ENCODE measurements at regions not wholly inside any gene's neighbourhood (a gene's known extent, or its start where the extent isn't known, plus 50 kb on each side); places are given as distances from the start of the nearest gene placed in this dataset.

- no peak for DNase-seq (ENCODE audit: low read depth)
These were observed 55.5 kb downstream of the DRD1 start for GRCh38 chr5:175388531-175388930.

GRCh38 chr5:175387144-175387543, 56.8 kb downstream of the DRD1 start:
- no peak for DNase-seq (ENCODE audit: low read depth)

- DNase-seq (ENCODE audit: low read depth): no peak
These were observed 57.5 kb downstream of the DRD1 start for GRCh38 chr5:175386526-175386925.

- DNase-seq (ENCODE audit: low read depth): no peak
These were observed 58.2 kb downstream of the DRD1 start for GRCh38 chr5:175385691-175386362.

- no peak for DNase-seq (ENCODE audit: low read depth)
These were observed 59.0 kb downstream of the DRD1 start for GRCh38 chr5:175384724-175385552.

GRCh38 chr5:175383350-175383749, 60.6 kb downstream of the DRD1 start:
- no peak for DNase-seq (ENCODE audit: low read depth)

GRCh38 chr5:175382171-175382570, 61.8 kb downstream of the DRD1 start:
- DNase-seq (ENCODE audit: low read depth): no peak

GRCh38 chr5:175381130-175381529, 62.9 kb downstream of the DRD1 start:
- no peak for DNase-seq (ENCODE audit: low read depth)

GRCh38 chr5:175380701-175381100, 63.3 kb downstream of the DRD1 start:
- DNase-seq (ENCODE audit: low read depth): no peak

- no peak for DNase-seq (ENCODE audit: low read depth)
These were observed 64.1 kb downstream of the DRD1 start for GRCh38 chr5:175379867-175380266.

GRCh38 chr5:175378444-175379028, 65.4 kb downstream of the DRD1 start:
- DNase-seq (ENCODE audit: low read depth): no peak

GRCh38 chr5:175377816-175378215, 66.2 kb downstream of the DRD1 start:
- DNase-seq (ENCODE audit: low read depth): no peak

GRCh38 chr5:175374166-175374875, 69.7 kb downstream of the DRD1 start:
- no peak for DNase-seq (ENCODE audit: low read depth)

- no peak for DNase-seq (ENCODE audit: low read depth)
These were observed 78.1 kb downstream of the DRD1 start for GRCh38 chr5:175365866-175366265.

- DNase-seq (ENCODE audit: low read depth): no peak
These were observed 80.7 kb downstream of the DRD1 start for GRCh38 chr5:175363300-175363699.

GRCh38 chr5:175357995-175358394, 86.0 kb downstream of the DRD1 start:
- no peak for DNase-seq (ENCODE audit: low read depth)

GRCh38 chr5:175356428-175356827, 87.6 kb downstream of the DRD1 start:
- no peak for DNase-seq (ENCODE audit: low read depth)

GRCh38 chr5:175354964-175355363, 89.0 kb downstream of the DRD1 start:
- no peak for DNase-seq (ENCODE audit: low read depth)

- no peak for DNase-seq (ENCODE audit: low read depth)
These were observed 90.1 kb downstream of the DRD1 start for GRCh38 chr5:175353926-175354325.

- no peak for DNase-seq (ENCODE audit: low read depth)
These were observed 91.9 kb downstream of the DRD1 start for GRCh38 chr5:175351897-175352590.

- DNase-seq (ENCODE audit: low read depth): no peak
These were observed 92.9 kb downstream of the DRD1 start for GRCh38 chr5:175351126-175351525.

- no peak for DNase-seq (ENCODE audit: low read depth)
These were observed 96.1 kb downstream of the DRD1 start for GRCh38 chr5:175347931-175348330.
